DND-41 (cell line): ENCODE measurements at regions not wholly inside any gene's neighbourhood (a gene's known extent, or its start where the extent isn't known, plus 50 kb on each side); places are given as distances from the start of the nearest gene placed in this dataset.

Source experiments
- ATAC-seq: fragments of 200-7000 bp; cut with Tn5 transposase; 3 replicates; pipeline ENCODE4 v1.9.1; 2021; ENCODE audit warnings: low read depth; ENCODE audit not compliant: insufficient read depth
- DNase-seq: peaks from one replicate; pipeline ENCODE4 v3.0.0-alpha.2; 2020
- H2AFZ ChIP-seq: 2 replicates; pipeline ENCODE4 v1.6.0; 2012; ENCODE audit warnings: low read depth, low read length
- H3K27ac ChIP-seq: 2 replicates; pipeline ENCODE4 v1.5.1; 2012; ENCODE audit warnings: low read length, inconsistent platforms
- H3K27me3 ChIP-seq: fragments of 200-600 bp; sonication (generic); 2 replicates; pipeline ENCODE4 v1.6.0; 2012; ENCODE audit warnings: low read length, mild to moderate bottlenecking, inconsistent platforms; ENCODE audit not compliant: insufficient read depth, poor library complexity
- H3K36me3 ChIP-seq: 2 replicates; pipeline ENCODE4 v1.5.1; 2012; ENCODE audit warnings: low read length, inconsistent platforms; ENCODE audit not compliant: insufficient read depth
- H3K4me1 ChIP-seq: 2 replicates; pipeline ENCODE4 v1.5.1; 2012; ENCODE audit warnings: mild to moderate bottlenecking, low read length; ENCODE audit not compliant: insufficient read depth
- H3K4me2 ChIP-seq: 2 replicates; pipeline ENCODE4 v1.6.0; 2012; ENCODE audit warnings: mild to moderate bottlenecking, moderate library complexity, low read length, inconsistent platforms; ENCODE audit not compliant: insufficient read depth
- H3K4me3 ChIP-seq, 2 experiments: fragments of 200-600 bp in 1 of 2; shearing (Covaris generic) in 1 of 2; 2 replicates each; pipeline ENCODE4 v1.5.1; 2012 to 2016; ENCODE audit warnings: inconsistent platforms in 2 of 2, low read length in 2 of 2, mild to moderate bottlenecking in 2 of 2, low read depth in 1 of 2, moderate library complexity in 1 of 2
- H3K79me2 ChIP-seq: 2 replicates; pipeline ENCODE4 v1.6.0; 2012; ENCODE audit warnings: low read length, inconsistent platforms; ENCODE audit not compliant: insufficient read depth
- H3K9ac ChIP-seq: 2 replicates; pipeline ENCODE4 v1.6.0; 2012; ENCODE audit warnings: low read depth, mild to moderate bottlenecking, inconsistent platforms, low read length, moderate library complexity
- H3K9me3 ChIP-seq: 2 replicates; pipeline ENCODE4 v1.5.1; 2012; ENCODE audit warnings: low read length, moderate library complexity, mild to moderate bottlenecking, inconsistent platforms; ENCODE audit not compliant: insufficient read depth, severe bottlenecking
- H4K20me1 ChIP-seq: 2 replicates; pipeline ENCODE4 v1.6.0; 2012; ENCODE audit warnings: low read length; ENCODE audit not compliant: insufficient read depth
- EZH2 ChIP-seq: IDR thresholded peaks from 3 replicates; pipeline ENCODE4 v1.6.1; 2012; ENCODE audit warnings: borderline replicate concordance, low read depth, mild to moderate bottlenecking, moderate library complexity, low read length, inconsistent platforms; ENCODE audit not compliant: severe bottlenecking
- TF ChIP-seq, protein P1 (sequence below): IDR thresholded peaks from 2 replicates; pipeline ENCODE4 v1.5.1; 2012; ENCODE audit warnings: borderline replicate concordance, low read length, moderate library complexity, mild to moderate bottlenecking; ENCODE audit not compliant: poor library complexity, severe bottlenecking; ENCODE audit errors: extremely low read depth

DNA sequence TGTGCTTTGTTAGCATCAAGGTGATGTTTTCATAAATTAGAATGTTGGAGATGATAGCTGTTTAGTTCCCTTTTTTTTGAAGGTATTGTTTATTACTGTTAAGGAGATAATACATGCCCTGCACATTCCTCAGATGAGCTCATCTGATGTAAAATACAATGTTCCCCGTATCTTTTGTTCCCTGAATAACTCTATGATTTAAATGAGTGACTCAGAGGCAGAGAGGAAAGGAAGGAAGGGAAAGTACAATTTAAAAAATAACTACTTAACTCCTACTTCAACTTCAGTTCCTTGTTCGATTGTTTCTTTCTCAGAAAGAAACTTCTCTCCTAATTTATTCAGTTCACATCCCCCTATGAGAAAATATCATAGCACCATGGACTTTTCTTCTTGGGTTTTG, 208.7 kb downstream of the KCNE4 start:
- DNase-seq (no peak), ATAC-seq (no peak)
- Histone ChIP-seq H3K27ac (no peak overlapping the region), H2AFZ (no peak overlapping the region), H3K4me3 (no peak overlapping the region), H4K20me1 (no peaks in the 10 kb centered on the region), H3K4me2 (no peak overlapping the region), H3K9me3 (no peaks in the 10 kb centered on the region), H3K27me3 (no peaks in the 10 kb centered on the region), H3K36me3 (no peaks in the 10 kb centered on the region), H3K4me1 (no peaks in the 10 kb centered on the region), H3K9ac (no peak overlapping the region), H3K79me2 (no peaks in the 10 kb centered on the region)
- TF ChIP-seq, protein P1, sequence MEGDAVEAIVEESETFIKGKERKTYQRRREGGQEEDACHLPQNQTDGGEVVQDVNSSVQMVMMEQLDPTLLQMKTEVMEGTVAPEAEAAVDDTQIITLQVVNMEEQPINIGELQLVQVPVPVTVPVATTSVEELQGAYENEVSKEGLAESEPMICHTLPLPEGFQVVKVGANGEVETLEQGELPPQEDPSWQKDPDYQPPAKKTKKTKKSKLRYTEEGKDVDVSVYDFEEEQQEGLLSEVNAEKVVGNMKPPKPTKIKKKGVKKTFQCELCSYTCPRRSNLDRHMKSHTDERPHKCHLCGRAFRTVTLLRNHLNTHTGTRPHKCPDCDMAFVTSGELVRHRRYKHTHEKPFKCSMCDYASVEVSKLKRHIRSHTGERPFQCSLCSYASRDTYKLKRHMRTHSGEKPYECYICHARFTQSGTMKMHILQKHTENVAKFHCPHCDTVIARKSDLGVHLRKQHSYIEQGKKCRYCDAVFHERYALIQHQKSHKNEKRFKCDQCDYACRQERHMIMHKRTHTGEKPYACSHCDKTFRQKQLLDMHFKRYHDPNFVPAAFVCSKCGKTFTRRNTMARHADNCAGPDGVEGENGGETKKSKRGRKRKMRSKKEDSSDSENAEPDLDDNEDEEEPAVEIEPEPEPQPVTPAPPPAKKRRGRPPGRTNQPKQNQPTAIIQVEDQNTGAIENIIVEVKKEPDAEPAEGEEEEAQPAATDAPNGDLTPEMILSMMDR, result no peak
- no peak for TF ChIP-seq EZH2

DNA sequence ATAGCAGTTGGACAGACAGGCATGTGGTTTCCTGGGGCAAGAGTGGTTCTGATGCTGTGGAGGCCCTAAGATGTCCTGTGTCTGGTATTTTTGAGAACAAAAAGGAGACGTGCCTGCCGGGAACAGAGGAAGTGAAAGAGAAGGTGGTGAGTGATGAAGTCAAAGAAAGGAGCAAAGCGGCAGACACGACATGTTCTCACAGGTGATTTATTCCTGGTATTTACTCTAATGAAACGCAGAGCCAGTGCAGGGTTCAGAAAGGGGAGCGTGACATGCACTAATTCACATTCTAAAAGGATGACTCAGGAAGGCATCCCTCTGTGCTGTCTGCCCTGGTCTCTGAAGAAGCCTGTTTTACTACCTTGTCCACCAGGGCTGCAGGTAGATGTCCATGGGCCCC, 211.0 kb downstream of the KCNE4 start:
- Histone ChIP-seq H3K4me3 (no peak overlapping the region), H4K20me1 (no peaks in the 10 kb centered on the region), H3K9me3 (no peaks in the 10 kb centered on the region), H3K79me2 (no peaks in the 10 kb centered on the region), H3K36me3 (no peaks in the 10 kb centered on the region), H3K9ac (no peak overlapping the region), H3K4me2 (no peak overlapping the region), H2AFZ (no peak overlapping the region), H3K4me1 (no peaks in the 10 kb centered on the region), H3K27ac (no peak overlapping the region), H3K27me3 (no peaks in the 10 kb centered on the region)
- DNase-seq, result no peak
- no peak for ATAC-seq
- TF ChIP-seq, protein P1, result no peak
- no peak for TF ChIP-seq EZH2

GRCh38 chr2:223264541-223265193, 212.7 kb downstream of the KCNE4 start:
- H3K9me3 ChIP-seq, result no peaks in the 10 kb centered on the region
- DNase-seq (no peak), ATAC-seq (no peak)
- no peaks in the 10 kb centered on the region for H3K36me3 ChIP-seq
- no peaks in the 10 kb centered on the region for H4K20me1 ChIP-seq
- H3K27ac ChIP-seq, result no peak overlapping the region
- H3K4me2 ChIP-seq, result no peak overlapping the region
- no peaks in the 10 kb centered on the region for H3K27me3 ChIP-seq
- no peaks in the 10 kb centered on the region for H3K79me2 ChIP-seq
- no peaks in the 10 kb centered on the region for H3K4me1 ChIP-seq
- H2AFZ ChIP-seq, result no peak overlapping the region
- H3K4me3 ChIP-seq, result no peak overlapping the region
- H3K9ac ChIP-seq, result no peak overlapping the region
- TF ChIP-seq, protein P1, result no peak
- no peak for TF ChIP-seq EZH2
